ENCODE measurements at regions not wholly inside any gene's neighbourhood (a gene's known extent, or its start where the extent isn't known, plus 50 kb on each side); places are given as distances from the start of the nearest gene placed in this dataset.

GRCh38 chr9:13991395-13991794, 322.5 kb downstream of the NFIB start:
- H3K27ac ChIP-seq, result no peak overlapping the region
- no peak for DNase-seq (ENCODE audit: low read depth, low spot score)

DNA sequence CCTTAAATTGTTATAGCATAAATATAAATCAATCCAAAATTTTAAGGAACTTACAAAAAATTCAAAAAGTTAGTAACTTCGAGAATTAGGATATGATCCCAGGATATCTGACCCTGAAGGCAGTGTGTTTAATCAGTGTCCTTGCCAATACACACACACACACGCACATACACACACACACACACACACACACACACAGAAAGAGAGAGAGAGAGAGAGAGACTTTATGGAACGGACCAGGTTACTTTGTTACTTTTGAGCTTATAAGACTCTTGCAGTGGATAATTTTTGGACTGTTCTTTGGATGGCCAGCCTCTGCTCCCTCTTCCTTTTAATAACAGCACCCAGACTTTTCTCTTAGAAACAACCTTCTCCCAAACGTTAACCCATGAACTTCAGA, 322.9 kb downstream of the NFIB start:
- DNase-seq (ENCODE audit: low read depth, low spot score), result no peak
- H3K27ac ChIP-seq, result no peak overlapping the region

GRCh38 chr9:13990331-13990730, 323.6 kb downstream of the NFIB start:
- H3K27ac ChIP-seq, result no peak overlapping the region
- DNase-seq (ENCODE audit: low read depth, low spot score), result no peak

DNA sequence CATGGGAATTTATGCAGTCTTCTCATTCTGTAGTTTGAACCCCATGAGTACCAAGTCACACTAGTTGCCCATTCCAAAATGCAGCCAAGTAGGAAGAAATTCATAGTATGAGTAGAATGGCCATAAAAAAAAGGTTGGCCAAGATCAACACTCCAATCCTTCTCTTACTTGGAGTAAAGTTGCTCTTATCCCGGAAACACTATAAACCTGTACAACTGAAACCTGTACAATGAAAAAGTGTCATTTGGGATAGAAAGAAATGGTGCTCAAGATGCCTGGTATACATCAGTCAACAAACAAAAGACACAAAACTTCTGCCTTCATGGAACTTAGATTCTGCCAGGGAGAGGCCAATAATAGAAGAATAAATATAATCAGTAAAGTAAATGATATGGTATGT, 325.0 kb downstream of the NFIB start:
- DNase-seq (ENCODE audit: low read depth, low spot score), result no peak
- H3K27ac ChIP-seq, result no peak overlapping the region

- H3K27ac ChIP-seq, result no peak overlapping the region
- DNase-seq (ENCODE audit: low read depth, low spot score), result no peak
Observed at GRCh38 chr9:13983607-13984006, 330.3 kb downstream of the NFIB start.

- DNase-seq (ENCODE audit: low read depth, low spot score), result no peak
- H3K27ac ChIP-seq, result no peak overlapping the region
Observed at GRCh38 chr9:13979941-13980318, 334.0 kb downstream of the NFIB start.

- no peak for DNase-seq (ENCODE audit: low read depth, low spot score)
- H3K27ac ChIP-seq, result no peak overlapping the region
Observed at GRCh38 chr9:13975611-13976290, 338.2 kb downstream of the NFIB start.

- no peak overlapping the region for H3K27ac ChIP-seq
- no peak for DNase-seq (ENCODE audit: low read depth, low spot score)
Observed at GRCh38 chr9:13974891-13975290, 339.1 kb downstream of the NFIB start.

GRCh38 chr9:13971966-13972655, 341.8 kb downstream of the NFIB start:
- DNase-seq (ENCODE audit: low read depth, low spot score), result no peak
- H3K27ac ChIP-seq, result no peak overlapping the region

- DNase-seq (ENCODE audit: low read depth, low spot score), result no peak
- no peak overlapping the region for H3K27ac ChIP-seq
Observed at GRCh38 chr9:13971415-13971814, 342.5 kb downstream of the NFIB start.

DNA sequence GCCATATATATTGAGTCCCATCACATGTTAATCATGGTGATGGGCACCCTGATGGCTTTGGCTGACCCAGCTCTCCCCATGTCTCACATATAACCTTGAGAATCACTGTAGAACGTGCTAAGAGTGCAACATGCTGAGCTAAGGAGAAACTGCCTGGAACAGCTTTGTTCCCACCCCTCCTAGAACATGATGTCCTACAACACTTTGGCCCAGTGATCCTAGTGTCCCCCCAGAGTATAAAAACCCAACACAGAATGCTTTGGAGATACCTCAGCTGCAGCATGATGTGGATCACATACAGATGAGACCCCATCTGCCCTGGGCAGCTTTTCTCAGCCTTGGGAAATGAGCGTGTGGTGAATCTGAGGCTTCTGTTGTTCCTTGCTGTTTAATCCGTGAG, 343.5 kb downstream of the NFIB start:
- no peak for DNase-seq (ENCODE audit: low read depth, low spot score)
- no peak overlapping the region for H3K27ac ChIP-seq

GRCh38 chr9:13970018-13970417, 343.9 kb downstream of the NFIB start:
- no peak for DNase-seq (ENCODE audit: low read depth, low spot score)

DNA sequence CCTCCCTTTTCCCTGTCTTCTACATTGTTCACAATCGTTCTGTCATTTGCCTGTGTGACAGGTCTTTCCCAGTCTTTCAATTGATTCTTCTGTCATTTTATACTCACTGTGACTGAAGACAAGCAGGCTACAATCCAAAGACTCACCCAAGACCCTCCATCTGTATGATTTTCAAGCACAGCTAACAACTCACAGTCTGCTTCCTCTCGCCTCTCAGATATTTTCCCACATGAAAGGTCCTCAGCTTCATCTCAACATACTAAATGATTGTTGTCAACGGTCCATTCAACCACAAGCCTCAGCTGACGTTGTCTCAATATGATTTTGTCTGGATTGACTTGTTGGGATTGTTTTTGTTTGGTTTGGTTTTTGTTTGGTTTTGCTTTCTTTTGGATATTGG, 346.5 kb downstream of the NFIB start:
- no peak for DNase-seq (ENCODE audit: low read depth, low spot score)
- no peak overlapping the region for H3K27ac ChIP-seq

More at GRCh38 chr9:13970018-13970417, 343.9 kb downstream of the NFIB start:
- no peak overlapping the region for H3K27ac ChIP-seq

DNA sequence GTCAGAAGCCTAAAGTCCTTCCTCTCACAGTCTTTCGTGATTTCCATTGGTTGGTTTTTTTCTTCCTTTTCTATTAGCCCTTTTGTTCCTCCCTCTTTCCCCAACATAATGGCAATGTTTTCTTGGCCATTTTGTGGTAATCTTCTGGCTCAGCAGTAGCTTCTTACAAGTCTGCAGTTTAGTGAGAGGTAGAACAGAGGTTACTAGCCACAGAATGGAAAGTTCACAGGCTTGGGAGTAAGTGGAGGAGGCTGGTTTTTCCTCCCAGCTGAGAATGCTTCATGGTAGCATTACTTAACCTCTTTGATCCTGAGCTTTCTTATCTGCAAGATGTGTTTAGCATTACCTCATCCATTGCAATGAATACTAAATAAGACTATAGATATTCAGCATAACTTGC, 346.9 kb downstream of the NFIB start:
- H3K27ac ChIP-seq, result no peak overlapping the region
- no peak for DNase-seq (ENCODE audit: low read depth, low spot score)

DNA sequence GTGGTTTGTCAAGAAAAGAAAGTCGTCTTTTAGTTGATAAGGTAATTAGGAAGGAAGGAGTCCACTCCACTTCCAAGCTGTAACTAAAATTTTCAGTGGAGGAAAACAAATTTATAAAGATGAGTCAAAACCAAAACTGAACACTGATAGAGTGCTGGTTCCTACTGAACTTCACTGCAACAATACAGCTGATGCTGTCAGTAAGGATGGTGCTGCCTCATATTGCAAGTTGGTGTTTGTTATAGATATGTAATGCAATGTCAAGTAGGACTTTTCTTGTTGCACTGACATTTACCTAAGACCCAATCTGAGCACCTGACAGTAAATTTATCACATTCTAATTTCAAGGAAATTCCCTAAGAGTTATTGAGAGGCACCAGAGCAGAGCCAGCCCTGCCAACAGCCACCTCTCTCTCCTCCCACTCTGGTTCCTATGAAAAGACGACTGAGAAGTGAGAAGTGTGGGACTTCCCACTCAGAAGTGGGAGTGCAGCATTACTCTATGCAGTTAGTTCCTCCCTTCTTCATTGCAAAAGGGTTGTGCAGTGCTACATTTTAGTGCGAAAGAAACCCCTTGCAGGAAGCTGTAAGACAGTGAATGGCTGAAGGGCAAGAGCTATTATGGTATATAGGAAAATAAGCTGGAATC, 350.8 kb downstream of the NFIB start:
- no peak overlapping the region for H3K27ac ChIP-seq
- DNase-seq (ENCODE audit: low read depth, low spot score), result no peak

- H3K27ac ChIP-seq, result no peak overlapping the region
- no peak for DNase-seq (ENCODE audit: low read depth, low spot score)
Observed at GRCh38 chr9:13962006-13962405, 351.9 kb downstream of the NFIB start.

DNA sequence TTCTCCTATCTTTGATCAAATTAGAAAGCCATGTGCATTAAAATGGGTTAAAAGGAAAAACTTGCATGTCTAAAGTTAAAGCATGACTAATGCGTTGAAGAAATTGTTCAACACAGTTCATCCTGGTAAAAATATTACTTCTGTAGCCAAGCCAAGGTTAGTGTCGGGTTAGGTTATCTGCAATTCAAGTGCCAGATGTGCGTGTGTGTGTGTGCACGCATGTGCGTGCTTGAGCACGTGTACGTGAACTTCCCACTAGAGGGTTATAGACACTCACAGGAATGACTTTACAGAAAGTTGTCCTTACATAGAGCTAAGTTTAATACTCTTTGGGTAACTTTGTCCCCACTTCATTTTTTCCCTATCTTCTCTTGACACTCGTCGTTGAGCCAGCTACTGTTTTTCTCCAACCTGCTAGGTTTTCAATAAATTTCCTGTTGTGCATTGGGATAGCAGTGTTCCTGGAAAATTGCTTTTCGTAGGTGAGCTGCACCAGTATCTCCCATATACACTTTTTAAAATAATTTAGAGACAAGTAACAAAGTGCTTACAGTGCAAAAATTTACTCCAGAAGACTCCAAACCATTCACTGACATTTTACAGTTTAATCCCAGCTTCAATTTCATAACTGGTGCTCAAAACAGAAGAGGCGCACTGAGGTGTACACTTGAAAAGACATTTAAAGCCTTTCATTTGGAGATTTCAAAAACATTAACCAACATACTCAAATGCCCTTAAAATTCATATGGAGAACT, 353.8 kb downstream of the NFIB start:
- no peak overlapping the region for H3K27ac ChIP-seq
- no peak for DNase-seq (ENCODE audit: low read depth, low spot score)

DNA sequence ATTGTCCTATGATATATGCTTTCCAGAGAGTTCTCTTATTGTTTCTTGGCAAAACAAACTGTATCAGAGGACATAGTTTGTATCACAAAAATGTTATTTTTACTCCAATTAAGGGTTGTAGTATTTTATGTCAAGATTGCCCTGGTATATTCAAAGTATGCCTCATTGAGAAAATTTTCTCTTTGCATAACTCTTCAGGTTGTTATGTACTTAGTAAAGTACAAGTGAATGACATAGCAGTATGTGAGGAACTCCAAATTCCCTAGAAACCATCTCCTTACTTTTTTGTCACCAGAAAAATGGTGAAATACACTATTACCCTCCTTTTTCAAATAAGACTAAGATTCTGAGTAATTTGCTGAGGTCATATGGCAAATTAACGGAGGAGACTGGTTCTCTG, 355.3 kb downstream of the NFIB start:
- no peak for DNase-seq (ENCODE audit: low read depth, low spot score)
- no peak overlapping the region for H3K27ac ChIP-seq

GRCh38 chr9:13957089-13957488, 356.9 kb downstream of the NFIB start:
- H3K27ac ChIP-seq, result no peak overlapping the region
- DNase-seq (ENCODE audit: low read depth, low spot score), result no peak

DNA sequence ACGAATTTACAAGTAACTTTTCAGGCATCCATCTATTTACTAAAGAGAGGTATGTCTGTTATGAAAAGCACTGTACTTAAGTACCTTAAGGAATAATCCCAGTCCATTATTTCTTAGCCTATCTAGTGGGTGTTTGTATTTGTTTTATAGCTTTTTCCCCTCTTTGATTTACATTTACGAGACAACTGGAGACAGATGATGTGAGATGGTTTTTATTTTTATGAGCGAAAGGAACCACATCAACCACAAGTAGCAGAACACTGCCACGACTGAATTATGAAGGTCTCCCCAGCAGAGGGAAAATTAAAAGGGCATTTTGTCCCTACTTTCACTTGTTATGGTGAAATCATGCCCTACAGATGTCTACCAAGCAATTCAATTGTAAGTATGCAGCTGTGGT, 357.8 kb downstream of the NFIB start:
- no peak for DNase-seq (ENCODE audit: low read depth, low spot score)
- no peak overlapping the region for H3K27ac ChIP-seq

- no peak overlapping the region for H3K27ac ChIP-seq
- DNase-seq (ENCODE audit: low read depth, low spot score), result no peak
Observed at GRCh38 chr9:13952906-13953305, 361.0 kb downstream of the NFIB start.

All from epithelial cell of prostate (primary cell).